ENCODE measurements at regions not wholly inside any gene's neighbourhood (a gene's known extent, or its start where the extent isn't known, plus 50 kb on each side); places are given as distances from the start of the nearest gene placed in this dataset.

GRCh38 chr5:135631391-135631790, 52.6 kb upstream of the CXCL14 start:
- WGBS (ENCODE audit: low lambda C conversion rate), result 13% methylated on average over 3 of the region's 3 CpGs
- no peak overlapping the region for H2AFZ ChIP-seq (ENCODE audit: low read depth)
- H3K79me2 ChIP-seq (ENCODE audit: insufficient read depth), result no peaks in the 10 kb centered on the region
- H3K27me3 ChIP-seq (ENCODE audit: insufficient read depth), result peaks cover 1% of the 10 kb centered on the region; the same call in 1 of the 2 replicates
- TF ChIP-seq POLR2AphosphoS5 (IDR thresholded peaks at IDR 0.05; ENCODE audit: low read depth, low read length) (no peak), JUND (IDR thresholded peaks at IDR 0.05) (no peak)
- H4K20me1 ChIP-seq (ENCODE audit: insufficient read depth), result no peaks in the 10 kb centered on the region
- ChIA-PET CTCF (no interaction called here), POLR2A (no interaction called here)
- H3K4me2 ChIP-seq, result no peak overlapping the region
- H3K9ac ChIP-seq, result no peak overlapping the region
- H3F3A ChIP-seq (replicated peaks; ENCODE audit: insufficient read depth), result no peaks in the 10 kb centered on the region
- H3K36me3 ChIP-seq (replicated peaks in 1 of 2; ENCODE audit: control insufficient read depth in 1 of 2, insufficient read depth in 2 of 2, low read length in 1 of 2), result no peaks in the 10 kb centered on the region
- no peaks in the 10 kb centered on the region; a peak in 1 of 4 replicates for H3K4me1 ChIP-seq (ENCODE audit: control insufficient read depth in 1 of 2, insufficient read depth in 2 of 2, low read depth in 1 of 2, low read length in 1 of 2)
- H3K27ac ChIP-seq (ENCODE audit: low read depth in 2 of 2, low read length in 1 of 2), result no peak overlapping the region
- H3K9me3 ChIP-seq, result no peaks in the 10 kb centered on the region
- H3K9me2 ChIP-seq, result no peaks in the 10 kb centered on the region
- no peak overlapping the region for H3K4me3 ChIP-seq (ENCODE audit: low read depth in 2 of 2, low read length in 1 of 2)
- DNase-seq, result no peak

GRCh38 chr5:135629666-135630065, 50.9 kb upstream of the CXCL14 start:
- H3K4me2 ChIP-seq, result no peak overlapping the region
- H3K9me2 ChIP-seq, result no peaks in the 10 kb centered on the region
- CTCF ChIA-PET, result no interaction called here
- WGBS (ENCODE audit: low lambda C conversion rate), result 15% methylated on average over 3 of the region's 4 CpGs
- POLR2A ChIA-PET, result no interaction called here
- H4K20me1 ChIP-seq (ENCODE audit: insufficient read depth), result no peaks in the 10 kb centered on the region
- no peaks in the 10 kb centered on the region for H3K36me3 ChIP-seq (replicated peaks in 1 of 2; ENCODE audit: control insufficient read depth in 1 of 2, insufficient read depth in 2 of 2, low read length in 1 of 2)
- H3K9me3 ChIP-seq, result no peaks in the 10 kb centered on the region
- H3K4me3 ChIP-seq (ENCODE audit: low read depth in 2 of 2, low read length in 1 of 2), result no peak overlapping the region
- no peak overlapping the region for H3K9ac ChIP-seq
- H3K4me1 ChIP-seq (ENCODE audit: control insufficient read depth in 1 of 2, insufficient read depth in 2 of 2, low read depth in 1 of 2, low read length in 1 of 2), result no peaks in the 10 kb centered on the region
- TF ChIP-seq USF2 (IDR thresholded peaks at IDR 0.05; ENCODE audit: borderline replicate concordance, low read depth, low read length), result no peak
- no peak for TF ChIP-seq TAF1 (IDR thresholded peaks at IDR 0.05; ENCODE audit: borderline replicate concordance, low read depth, low read length)
- TF ChIP-seq RAD21 (IDR thresholded peaks at IDR 0.05; ENCODE audit: low read length), result no peak
- no peak for TF ChIP-seq IRF3 (IDR thresholded peaks at IDR 0.05; ENCODE audit: low read depth, low read length)
- TF ChIP-seq SMC3 (IDR thresholded peaks at IDR 0.05; ENCODE audit: low read depth, low read length), result no peak
- TF ChIP-seq EP300 (IDR thresholded peaks at IDR 0.05; ENCODE audit: borderline replicate concordance in 1 of 2, low read depth in 1 of 2, low read length in 1 of 2), result no peak
- no peak for TF ChIP-seq FOSL2 (IDR thresholded peaks at IDR 0.05; ENCODE audit: borderline replicate concordance, low read depth)
- TF ChIP-seq JUND (IDR thresholded peaks at IDR 0.05), result no peak
- TF ChIP-seq CTCF (IDR thresholded peaks at IDR 0.05), result no peak
- TF ChIP-seq NRF1 (IDR thresholded peaks at IDR 0.05; ENCODE audit: low read depth, low read length), result no peak
- TF ChIP-seq RCOR1 (IDR thresholded peaks at IDR 0.05; ENCODE audit: low read length), result no peak
- no peak for TF ChIP-seq SIN3A (IDR thresholded peaks at IDR 0.05; ENCODE audit: borderline replicate concordance, low read depth, low read length)
- H2AFZ ChIP-seq (ENCODE audit: low read depth), result no peak overlapping the region
- H3K79me2 ChIP-seq (ENCODE audit: insufficient read depth), result no peaks in the 10 kb centered on the region
- H3K27ac ChIP-seq (ENCODE audit: low read depth in 2 of 2, low read length in 1 of 2), result no peak overlapping the region
- no peak for DNase-seq
- H3F3A ChIP-seq (replicated peaks; ENCODE audit: insufficient read depth), result no peaks in the 10 kb centered on the region
- H3K27me3 ChIP-seq (ENCODE audit: insufficient read depth), result no peaks in the 10 kb centered on the region
